Breast epithelium (tissue), 3 donors: ENCODE measurements at regions not wholly inside any gene's neighbourhood (a gene's known extent, or its start where the extent isn't known, plus 50 kb on each side); places are given as distances from the start of the nearest gene placed in this dataset.
"Not testable (repeated sequence)": the region's sequence is repeated elsewhere in the genome, so short reads cannot be mapped to it uniquely, and the experiment has no call there.

Source experiments
- POLR2A ChIP-seq: fragments of 450-650 bp; IDR thresholded peaks from one replicate; pipeline ENCODE4 v1.6.1; 2016; ENCODE audit warnings: antibody characterized with exemption, mild to moderate bottlenecking, moderate library complexity
- TF ChIP-seq, protein P1 (sequence below), 3 donors: fragments of 450-650 bp; IDR thresholded peaks; one replicate each; pipeline ENCODE4 v1.5.1; 2016 to 2017; ENCODE audit warnings: antibody characterized with exemption in 3 of 3, mild to moderate bottlenecking in 3 of 3, moderate library complexity in 3 of 3

DNA sequence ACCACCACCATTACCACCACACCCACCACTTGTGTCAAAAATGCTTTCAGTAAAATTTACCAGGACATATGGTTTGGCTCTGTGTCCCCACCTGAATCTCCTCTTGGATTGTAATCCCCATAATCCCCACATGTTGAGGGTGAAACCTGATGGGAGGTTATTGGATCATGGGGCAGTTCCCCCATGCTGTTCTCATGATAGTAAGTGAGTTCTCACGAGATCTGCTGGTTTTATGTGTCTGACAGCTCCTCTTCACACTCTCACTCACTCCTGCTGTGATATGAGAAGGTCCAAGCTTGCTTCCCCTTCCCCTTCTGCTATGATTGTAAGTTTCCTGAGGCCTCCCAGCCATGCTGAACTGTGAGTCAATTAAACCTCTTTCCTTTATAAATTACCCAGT, 176.8 kb upstream of the ERBB4 start:
- TF ChIP-seq, protein P1, sequence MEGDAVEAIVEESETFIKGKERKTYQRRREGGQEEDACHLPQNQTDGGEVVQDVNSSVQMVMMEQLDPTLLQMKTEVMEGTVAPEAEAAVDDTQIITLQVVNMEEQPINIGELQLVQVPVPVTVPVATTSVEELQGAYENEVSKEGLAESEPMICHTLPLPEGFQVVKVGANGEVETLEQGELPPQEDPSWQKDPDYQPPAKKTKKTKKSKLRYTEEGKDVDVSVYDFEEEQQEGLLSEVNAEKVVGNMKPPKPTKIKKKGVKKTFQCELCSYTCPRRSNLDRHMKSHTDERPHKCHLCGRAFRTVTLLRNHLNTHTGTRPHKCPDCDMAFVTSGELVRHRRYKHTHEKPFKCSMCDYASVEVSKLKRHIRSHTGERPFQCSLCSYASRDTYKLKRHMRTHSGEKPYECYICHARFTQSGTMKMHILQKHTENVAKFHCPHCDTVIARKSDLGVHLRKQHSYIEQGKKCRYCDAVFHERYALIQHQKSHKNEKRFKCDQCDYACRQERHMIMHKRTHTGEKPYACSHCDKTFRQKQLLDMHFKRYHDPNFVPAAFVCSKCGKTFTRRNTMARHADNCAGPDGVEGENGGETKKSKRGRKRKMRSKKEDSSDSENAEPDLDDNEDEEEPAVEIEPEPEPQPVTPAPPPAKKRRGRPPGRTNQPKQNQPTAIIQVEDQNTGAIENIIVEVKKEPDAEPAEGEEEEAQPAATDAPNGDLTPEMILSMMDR (IDR thresholded peaks at IDR 0.05) = not testable (repeated sequence)
- TF ChIP-seq POLR2A = not testable (repeated sequence)
